HEK293T (cell line): ENCODE measurements at regions not wholly inside any gene's neighbourhood (a gene's known extent, or its start where the extent isn't known, plus 50 kb on each side); places are given as distances from the start of the nearest gene placed in this dataset.

Source experiments
- BHLHE40 ChIP-seq: fragments of 450-650 bp; IDR thresholded peaks from 2 replicates; pipeline ENCODE4 v1.6.1; 2016; ENCODE audit warnings: mild to moderate bottlenecking, moderate library complexity, borderline replicate concordance
- ELF4 ChIP-seq: fragments of 450-650 bp; IDR thresholded peaks from 2 replicates; pipeline ENCODE4 v1.6.1; 2017; ENCODE audit warnings: antibody characterized with exemption
- FOXA1 ChIP-seq: fragments of 450-650 bp; IDR thresholded peaks from 2 replicates; pipeline ENCODE4 v1.6.1; 2016; ENCODE audit warnings: mild to moderate bottlenecking
- FOXM1 ChIP-seq: fragments of 450-650 bp; IDR thresholded peaks from 2 replicates; pipeline ENCODE4 v1.6.1; 2017; ENCODE audit warnings: mild to moderate bottlenecking, borderline replicate concordance
- HDGF ChIP-seq: fragments of 450-650 bp; IDR thresholded peaks from 2 replicates; pipeline ENCODE4 v1.6.1; 2017; ENCODE audit warnings: antibody characterized with exemption, borderline replicate concordance
- L3MBTL2 ChIP-seq: fragments of 450-650 bp; conservative IDR thresholded peaks from 2 replicates; pipeline ENCODE4 v1.6.1; 2016; ENCODE audit warnings: mild to moderate bottlenecking
- NFRKB ChIP-seq: fragments of 450-650 bp; IDR thresholded peaks from 2 replicates; pipeline ENCODE4 v1.6.1; 2016; ENCODE audit warnings: mild to moderate bottlenecking, moderate library complexity
- SP1 ChIP-seq: fragments of 450-650 bp; IDR thresholded peaks from 2 replicates; pipeline ENCODE4 v1.6.1; 2017
- SUZ12 ChIP-seq: fragments of 450-650 bp; IDR thresholded peaks from 2 replicates; pipeline ENCODE4 v1.6.1; 2016; ENCODE audit warnings: mild to moderate bottlenecking
- TARDBP ChIP-seq: fragments of 450-650 bp; IDR thresholded peaks from 2 replicates; pipeline ENCODE4 v1.6.1; 2016
- ZNF384 ChIP-seq: fragments of 450-650 bp; IDR thresholded peaks from 2 replicates; pipeline ENCODE4 v1.6.1; 2016
- TF ChIP-seq, protein P1 (sequence below): fragments of 450-650 bp; IDR thresholded peaks from 2 replicates; pipeline ENCODE4 v1.6.1; 2016

DNA sequence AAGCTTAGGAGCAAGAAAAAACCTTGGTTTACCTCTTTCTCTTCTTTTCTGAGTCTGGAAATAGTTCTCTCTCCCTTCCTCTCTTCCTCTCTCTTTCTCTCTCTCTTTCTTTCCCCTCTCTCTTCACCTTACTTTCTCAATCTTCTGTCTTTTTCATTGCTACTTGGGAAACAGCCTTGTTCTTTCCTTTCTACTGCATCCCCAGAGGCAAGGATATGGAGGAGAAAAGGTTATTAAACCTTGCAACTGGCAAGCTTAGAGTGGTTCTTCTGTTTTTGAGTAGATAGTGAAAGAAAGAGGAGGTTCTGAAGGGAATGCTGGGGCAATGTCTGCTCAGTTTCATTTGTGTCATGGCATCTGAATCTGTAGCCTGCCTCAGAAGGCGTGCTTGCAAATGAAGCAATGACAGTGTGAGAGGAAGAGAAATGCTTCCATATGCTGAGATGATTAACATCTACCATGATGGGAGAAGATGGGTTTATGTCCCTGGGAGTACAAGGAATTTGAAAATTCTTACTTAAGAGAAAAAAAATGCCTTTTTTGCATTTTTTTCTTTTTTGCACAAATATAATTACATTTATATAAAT is 190.6 kb downstream of the CEP135 start:
- TF ChIP-seq NFRKB: no peak
- no peak for TF ChIP-seq HDGF
- no peak for TF ChIP-seq ELF4
- no peak for TF ChIP-seq SP1
- TF ChIP-seq ZNF384: no peak
- TF ChIP-seq SUZ12: no peak
- no peak for TF ChIP-seq FOXM1
- no peak for TF ChIP-seq TARDBP
- no peak for TF ChIP-seq FOXA1
- no peak for TF ChIP-seq BHLHE40
- TF ChIP-seq L3MBTL2: no peak
- TF ChIP-seq, protein P1, sequence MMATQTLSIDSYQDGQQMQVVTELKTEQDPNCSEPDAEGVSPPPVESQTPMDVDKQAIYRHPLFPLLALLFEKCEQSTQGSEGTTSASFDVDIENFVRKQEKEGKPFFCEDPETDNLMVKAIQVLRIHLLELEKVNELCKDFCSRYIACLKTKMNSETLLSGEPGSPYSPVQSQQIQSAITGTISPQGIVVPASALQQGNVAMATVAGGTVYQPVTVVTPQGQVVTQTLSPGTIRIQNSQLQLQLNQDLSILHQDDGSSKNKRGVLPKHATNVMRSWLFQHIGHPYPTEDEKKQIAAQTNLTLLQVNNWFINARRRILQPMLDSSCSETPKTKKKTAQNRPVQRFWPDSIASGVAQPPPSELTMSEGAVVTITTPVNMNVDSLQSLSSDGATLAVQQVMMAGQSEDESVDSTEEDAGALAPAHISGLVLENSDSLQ: no peak
